ENCODE measurements at regions not wholly inside any gene's neighbourhood (a gene's known extent, or its start where the extent isn't known, plus 50 kb on each side); places are given as distances from the start of the nearest gene placed in this dataset.

DNA sequence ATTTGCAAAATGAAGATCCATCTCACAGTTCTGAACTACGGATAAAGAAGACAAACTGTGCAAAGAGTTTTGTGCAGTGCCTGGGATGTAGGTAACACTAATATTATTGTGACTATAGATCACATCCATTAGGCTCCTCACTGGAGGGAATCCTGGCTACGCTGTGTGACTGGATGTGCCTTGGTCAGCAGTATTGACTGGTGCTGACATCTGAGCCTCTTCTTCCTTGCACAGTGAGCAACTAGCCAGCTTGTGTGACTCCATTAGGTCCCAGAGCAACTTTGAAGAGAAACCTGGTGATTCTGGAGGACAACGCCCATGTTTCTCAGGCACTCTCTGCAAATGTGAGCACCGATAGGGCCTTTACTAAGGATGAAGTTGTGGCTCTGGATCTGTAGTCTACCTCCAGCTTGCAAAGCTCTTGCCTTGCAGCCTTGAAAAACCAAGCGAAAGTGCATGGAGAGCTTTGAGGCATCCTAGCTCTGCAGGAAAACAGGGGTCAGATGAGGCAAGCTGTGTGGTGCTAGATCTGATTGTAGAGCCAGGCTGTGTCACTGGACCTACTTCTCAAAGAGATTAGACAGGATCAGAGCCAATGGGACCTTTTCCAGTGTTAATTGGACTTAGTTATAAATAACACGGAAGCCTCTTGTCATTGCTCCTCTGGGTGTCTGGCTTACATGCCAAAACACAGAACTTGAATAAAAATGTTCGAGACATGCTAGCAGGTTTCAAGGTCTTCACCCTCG lies 303.6 kb upstream of the LYZL1 start:
- TF ChIP-seq CTCF (IDR thresholded peaks at IDR 0.05; ENCODE audit: low read length) (no peak), EZH2 (IDR thresholded peaks at IDR 0.05; ENCODE audit: borderline replicate concordance, low read length) (no peak)

Data from OCI-LY1 (cell line).